ENCODE measurements at regions not wholly inside any gene's neighbourhood (a gene's known extent, or its start where the extent isn't known, plus 50 kb on each side); places are given as distances from the start of the nearest gene placed in this dataset.

- CTCF ChIA-PET, result interaction anchor here (2.6 kb wide), 1 partner anchor 15 kb away, joined by 8 read pairs; no protein-coding TSS in a partner anchor
These were observed 49.9 kb upstream of the HSPA9 start for GRCh38 chr5:138625134-138625533.

More at GRCh38 chr5:138625134-138625533, 49.9 kb upstream of the HSPA9 start:
- TF ChIP-seq, protein P1, sequence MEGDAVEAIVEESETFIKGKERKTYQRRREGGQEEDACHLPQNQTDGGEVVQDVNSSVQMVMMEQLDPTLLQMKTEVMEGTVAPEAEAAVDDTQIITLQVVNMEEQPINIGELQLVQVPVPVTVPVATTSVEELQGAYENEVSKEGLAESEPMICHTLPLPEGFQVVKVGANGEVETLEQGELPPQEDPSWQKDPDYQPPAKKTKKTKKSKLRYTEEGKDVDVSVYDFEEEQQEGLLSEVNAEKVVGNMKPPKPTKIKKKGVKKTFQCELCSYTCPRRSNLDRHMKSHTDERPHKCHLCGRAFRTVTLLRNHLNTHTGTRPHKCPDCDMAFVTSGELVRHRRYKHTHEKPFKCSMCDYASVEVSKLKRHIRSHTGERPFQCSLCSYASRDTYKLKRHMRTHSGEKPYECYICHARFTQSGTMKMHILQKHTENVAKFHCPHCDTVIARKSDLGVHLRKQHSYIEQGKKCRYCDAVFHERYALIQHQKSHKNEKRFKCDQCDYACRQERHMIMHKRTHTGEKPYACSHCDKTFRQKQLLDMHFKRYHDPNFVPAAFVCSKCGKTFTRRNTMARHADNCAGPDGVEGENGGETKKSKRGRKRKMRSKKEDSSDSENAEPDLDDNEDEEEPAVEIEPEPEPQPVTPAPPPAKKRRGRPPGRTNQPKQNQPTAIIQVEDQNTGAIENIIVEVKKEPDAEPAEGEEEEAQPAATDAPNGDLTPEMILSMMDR (IDR thresholded peaks at IDR 0.05; ENCODE audit: insufficient read depth, low read length, missing control alignments), result no peak
- DNase-seq (ENCODE audit: low read depth, low spot score), result no peak
- no peak overlapping the region for H3K4me3 ChIP-seq (ENCODE audit: low read depth, low read length)
- POLR2A ChIA-PET, result no interaction called here

All from AG04449 (cell line).